ENCODE measurements at regions not wholly inside any gene's neighbourhood (a gene's known extent, or its start where the extent isn't known, plus 50 kb on each side); places are given as distances from the start of the nearest gene placed in this dataset.

- TF ChIP-seq CTCF (IDR thresholded peaks at IDR 0.05; ENCODE audit: low read length, missing control alignments) = no peak
- no peak overlapping the region for H3K4me3 ChIP-seq (replicated peaks; ENCODE audit: low read depth, low read length)
- no peak for DNase-seq (ENCODE audit: low read depth)
Measured at GRCh38 chr16:79816081-79816497, 215.6 kb upstream of the MAF start.

- no peak for DNase-seq (ENCODE audit: low read depth)
- TF ChIP-seq CTCF (IDR thresholded peaks at IDR 0.05; ENCODE audit: low read length, missing control alignments) = no peak
- no peak overlapping the region for H3K4me3 ChIP-seq (replicated peaks; ENCODE audit: low read depth, low read length)
Measured at GRCh38 chr16:79815049-79815448, 214.5 kb upstream of the MAF start.

GRCh38 chr16:79814124-79814523 lies 213.6 kb upstream of the MAF start:
- DNase-seq (ENCODE audit: low read depth) = no peak
- no peak overlapping the region for H3K4me3 ChIP-seq (replicated peaks; ENCODE audit: low read depth, low read length)

GRCh38 chr16:79811541-79811940 lies 211.0 kb upstream of the MAF start:
- no peak for TF ChIP-seq CTCF (IDR thresholded peaks at IDR 0.05; ENCODE audit: low read length, missing control alignments)
- DNase-seq (ENCODE audit: low read depth) = no peak
- no peak overlapping the region for H3K4me3 ChIP-seq (replicated peaks; ENCODE audit: low read depth, low read length)

More at GRCh38 chr16:79814124-79814523, 213.6 kb upstream of the MAF start:
- TF ChIP-seq CTCF (IDR thresholded peaks at IDR 0.05; ENCODE audit: low read length, missing control alignments) = no peak

DNA sequence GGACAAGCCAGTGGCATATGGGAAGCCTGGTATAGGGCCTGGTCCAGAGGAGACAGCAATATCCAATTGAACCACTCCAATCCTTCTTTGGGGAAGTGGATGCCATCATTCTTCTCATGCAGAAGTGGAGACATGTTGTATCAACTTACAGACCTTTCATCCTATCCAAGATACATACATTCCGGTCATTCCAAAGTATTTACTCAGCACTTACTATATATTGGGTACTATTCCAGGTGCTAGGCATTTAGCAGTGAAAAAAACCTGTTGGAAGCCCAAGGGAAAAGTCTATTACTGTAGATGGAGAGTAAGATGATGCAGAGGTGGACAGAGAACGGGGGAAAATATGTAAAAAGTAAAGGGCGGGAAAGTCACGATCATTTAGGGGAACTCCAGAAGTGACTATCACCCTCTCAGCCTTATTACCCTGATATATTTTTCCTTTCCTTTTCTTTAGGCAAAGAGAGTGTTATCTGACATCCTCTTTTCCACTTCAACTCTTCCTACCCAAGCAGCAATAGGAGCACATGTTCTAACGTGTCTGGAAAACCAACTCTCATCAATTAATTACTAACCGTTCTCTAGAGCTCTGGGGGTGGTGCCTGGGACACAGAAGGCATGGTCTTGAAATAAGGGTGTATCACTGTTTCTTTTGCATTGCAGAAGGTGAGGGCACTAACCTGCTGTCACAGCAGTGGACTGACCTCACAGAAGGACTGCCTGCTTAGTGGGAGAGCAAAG lies 210.1 kb upstream of the MAF start:
- no peak overlapping the region for H3K4me3 ChIP-seq (replicated peaks; ENCODE audit: low read depth, low read length)
- DNase-seq (ENCODE audit: low read depth) = no peak
- TF ChIP-seq CTCF (IDR thresholded peaks at IDR 0.05; ENCODE audit: low read length, missing control alignments) = no peak

DNA sequence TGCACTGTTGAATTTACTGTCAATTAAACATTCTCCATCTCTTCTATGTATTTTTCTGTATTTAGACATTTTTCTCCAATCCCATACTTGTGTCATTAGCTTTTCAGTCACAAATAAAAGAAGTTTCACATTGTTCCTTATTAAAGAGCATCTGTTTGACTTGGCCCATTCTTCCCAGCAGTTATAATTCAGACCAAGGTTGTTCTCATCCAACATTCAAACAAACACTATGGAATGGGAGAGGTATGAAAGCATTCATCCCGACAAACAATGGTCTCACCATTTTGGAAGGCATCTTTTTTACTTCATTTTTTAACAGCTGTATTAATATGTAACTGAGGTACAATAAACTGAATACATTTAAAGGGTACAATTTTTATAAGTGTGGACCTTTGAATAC lies 208.8 kb upstream of the MAF start:
- no peak overlapping the region for H3K4me3 ChIP-seq (replicated peaks; ENCODE audit: low read depth, low read length)
- TF ChIP-seq CTCF (IDR thresholded peaks at IDR 0.05; ENCODE audit: low read length, missing control alignments) = no peak
- DNase-seq (ENCODE audit: low read depth) = no peak

DNA sequence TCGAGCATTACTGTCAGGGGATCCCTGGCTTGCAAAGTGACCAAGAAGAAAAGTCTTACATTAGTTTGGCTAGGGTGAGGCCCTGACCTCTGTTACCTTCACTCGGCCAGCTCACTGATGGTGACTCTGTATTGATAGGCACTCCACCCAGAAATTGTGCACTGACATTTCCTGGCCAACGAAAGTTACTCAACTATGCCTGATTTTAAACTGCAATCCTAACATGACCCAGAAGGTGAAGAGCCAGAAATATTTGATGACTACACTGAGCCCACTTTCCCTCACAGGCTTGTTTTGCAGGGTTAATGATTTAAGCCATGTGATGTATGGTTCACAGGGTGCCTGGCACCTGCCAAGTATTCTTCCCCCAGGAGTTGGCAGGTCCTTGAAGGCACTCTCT lies 208.2 kb upstream of the MAF start:
- DNase-seq (ENCODE audit: low read depth) = no peak
- TF ChIP-seq CTCF (IDR thresholded peaks at IDR 0.05; ENCODE audit: low read length, missing control alignments) = no peak

More for the DNA sequence above, 208.2 kb upstream of the MAF start:
- no peak overlapping the region for H3K4me3 ChIP-seq (replicated peaks; ENCODE audit: low read depth, low read length)
